Kidney tubule cell (primary cell): ENCODE measurements at regions not wholly inside any gene's neighbourhood (a gene's known extent, or its start where the extent isn't known, plus 50 kb on each side); places are given as distances from the start of the nearest gene placed in this dataset.
"Not testable (repeated sequence)": the region's sequence is repeated elsewhere in the genome, so short reads cannot be mapped to it uniquely, and the experiment has no call there.

Source experiments
- DNase-seq: peaks from one replicate; pipeline ENCODE4 v3.0.0-alpha.2; 2018; ENCODE audit warnings: low spot score

GRCh38 chr10:118870467-118871243, 115.9 kb upstream of the CACUL1 start:
- DNase-seq, result peak; percentile 79

GRCh38 chr10:118871244-118871865, 116.6 kb upstream of the CACUL1 start:
- no peak for DNase-seq

GRCh38 chr10:118873091-118873737, 118.4 kb upstream of the CACUL1 start:
- DNase-seq, result peak; percentile 25

GRCh38 chr10:118873738-118874105, 119.0 kb upstream of the CACUL1 start:
- peak; percentile 66 for DNase-seq

- no peak for DNase-seq
These were observed 119.4 kb upstream of the CACUL1 start for GRCh38 chr10:118874171-118874570.

GRCh38 chr10:118875087-118875486, 120.3 kb upstream of the CACUL1 start:
- no peak for DNase-seq

- DNase-seq, result no peak
These were observed 128.0 kb upstream of the CACUL1 start for GRCh38 chr10:118882741-118883140.

GRCh38 chr10:118892255-118892654, 137.3 kb upstream of the NANOS1 start:
- DNase-seq, result no peak

- DNase-seq, result not testable (repeated sequence)
These were observed 134.6 kb upstream of the NANOS1 start for GRCh38 chr10:118894891-118895290.

GRCh38 chr10:118900617-118901016, 128.9 kb upstream of the NANOS1 start:
- no peak for DNase-seq

- DNase-seq, result no peak
These were observed 128.1 kb upstream of the NANOS1 start for GRCh38 chr10:118901380-118901779.

- DNase-seq, result no peak
These were observed 127.6 kb upstream of the NANOS1 start for GRCh38 chr10:118901906-118902305.

- not testable (repeated sequence) for DNase-seq
These were observed 126.9 kb upstream of the NANOS1 start for GRCh38 chr10:118902656-118903055.

GRCh38 chr10:118903251-118903650, 126.3 kb upstream of the NANOS1 start:
- DNase-seq, result no peak

GRCh38 chr10:118903691-118904090, 125.8 kb upstream of the NANOS1 start:
- no peak for DNase-seq

- DNase-seq, result no peak
These were observed 125.2 kb upstream of the NANOS1 start for GRCh38 chr10:118904286-118904685.

- DNase-seq, result no peak
These were observed 122.5 kb upstream of the NANOS1 start for GRCh38 chr10:118907051-118907450.

GRCh38 chr10:118908557-118909256, 120.8 kb upstream of the NANOS1 start:
- DNase-seq, result no peak

- no peak for DNase-seq
These were observed 118.8 kb upstream of the NANOS1 start for GRCh38 chr10:118910702-118911101.

GRCh38 chr10:118911363-118911762, 118.2 kb upstream of the NANOS1 start:
- DNase-seq, result peak; percentile 70

- DNase-seq, result no peak
These were observed 116.4 kb upstream of the NANOS1 start for GRCh38 chr10:118912961-118913600.

GRCh38 chr10:118913825-118914224, 115.7 kb upstream of the NANOS1 start:
- no peak for DNase-seq
